Ishikawa (cell line): ENCODE measurements at regions not wholly inside any gene's neighbourhood (a gene's known extent, or its start where the extent isn't known, plus 50 kb on each side); places are given as distances from the start of the nearest gene placed in this dataset.

Source experiments
- CEBPB ChIP-seq: IDR thresholded peaks from 2 replicates; pipeline ENCODE4 v1.6.1; 2012
- TF ChIP-seq, protein P1 (sequence below): IDR thresholded peaks from 2 replicates; pipeline ENCODE4 v1.6.1; 2012; ENCODE audit warnings: low read depth, mild to moderate bottlenecking

DNA sequence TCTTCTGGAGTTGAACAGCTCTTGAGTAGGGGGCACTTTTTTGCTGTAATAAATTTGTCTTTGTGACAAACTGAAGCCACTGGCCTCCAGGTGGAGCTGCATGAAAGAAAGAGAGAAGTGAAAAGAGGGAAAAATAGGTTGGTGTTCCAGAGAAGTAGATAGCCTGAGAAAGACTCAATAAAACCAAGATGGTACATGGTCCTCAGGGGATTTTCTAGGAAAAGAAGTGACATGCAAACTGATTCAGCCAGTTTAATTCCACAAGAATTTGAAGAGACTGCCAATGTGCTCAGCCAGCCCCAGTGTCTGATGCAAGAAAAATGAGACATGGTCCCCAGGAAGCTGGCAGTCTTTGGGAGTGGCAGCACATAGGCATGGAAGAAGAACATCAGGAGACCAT is 152.7 kb downstream of the CD47 start:
- no peak for TF ChIP-seq CEBPB
- TF ChIP-seq, protein P1, sequence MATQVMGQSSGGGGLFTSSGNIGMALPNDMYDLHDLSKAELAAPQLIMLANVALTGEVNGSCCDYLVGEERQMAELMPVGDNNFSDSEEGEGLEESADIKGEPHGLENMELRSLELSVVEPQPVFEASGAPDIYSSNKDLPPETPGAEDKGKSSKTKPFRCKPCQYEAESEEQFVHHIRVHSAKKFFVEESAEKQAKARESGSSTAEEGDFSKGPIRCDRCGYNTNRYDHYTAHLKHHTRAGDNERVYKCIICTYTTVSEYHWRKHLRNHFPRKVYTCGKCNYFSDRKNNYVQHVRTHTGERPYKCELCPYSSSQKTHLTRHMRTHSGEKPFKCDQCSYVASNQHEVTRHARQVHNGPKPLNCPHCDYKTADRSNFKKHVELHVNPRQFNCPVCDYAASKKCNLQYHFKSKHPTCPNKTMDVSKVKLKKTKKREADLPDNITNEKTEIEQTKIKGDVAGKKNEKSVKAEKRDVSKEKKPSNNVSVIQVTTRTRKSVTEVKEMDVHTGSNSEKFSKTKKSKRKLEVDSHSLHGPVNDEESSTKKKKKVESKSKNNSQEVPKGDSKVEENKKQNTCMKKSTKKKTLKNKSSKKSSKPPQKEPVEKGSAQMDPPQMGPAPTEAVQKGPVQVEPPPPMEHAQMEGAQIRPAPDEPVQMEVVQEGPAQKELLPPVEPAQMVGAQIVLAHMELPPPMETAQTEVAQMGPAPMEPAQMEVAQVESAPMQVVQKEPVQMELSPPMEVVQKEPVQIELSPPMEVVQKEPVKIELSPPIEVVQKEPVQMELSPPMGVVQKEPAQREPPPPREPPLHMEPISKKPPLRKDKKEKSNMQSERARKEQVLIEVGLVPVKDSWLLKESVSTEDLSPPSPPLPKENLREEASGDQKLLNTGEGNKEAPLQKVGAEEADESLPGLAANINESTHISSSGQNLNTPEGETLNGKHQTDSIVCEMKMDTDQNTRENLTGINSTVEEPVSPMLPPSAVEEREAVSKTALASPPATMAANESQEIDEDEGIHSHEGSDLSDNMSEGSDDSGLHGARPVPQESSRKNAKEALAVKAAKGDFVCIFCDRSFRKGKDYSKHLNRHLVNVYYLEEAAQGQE: no peak
